Ramos (cell line): ENCODE measurements at regions not wholly inside any gene's neighbourhood (a gene's known extent, or its start where the extent isn't known, plus 50 kb on each side); places are given as distances from the start of the nearest gene placed in this dataset.
"Not testable (repeated sequence)": the region's sequence is repeated elsewhere in the genome, so short reads cannot be mapped to it uniquely, and the experiment has no call there.

Source experiments
- in situ Hi-C: fragments of 300-500 bp; cut with MboI; formaldehyde crosslinking; loops from one replicate; pipeline ENCODE4 v1.14.3; 2022; ENCODE audit warnings: low sequenced_read_pairs; ENCODE audit not compliant: unreplicated experiment

GRCh38 chr15:87686841-87687522 lies 569.6 kb downstream of the NTRK3 start:
- in situ Hi-C loops = no loop called here

- in situ Hi-C loops = no loop called here
Observed at GRCh38 chr15:87686339-87686738, 570.2 kb downstream of the NTRK3 start.

GRCh38 chr15:87682527-87682926 lies 574.0 kb downstream of the NTRK3 start:
- in situ Hi-C loops = no loop called here

GRCh38 chr15:87681104-87681503 lies 575.4 kb downstream of the NTRK3 start:
- in situ Hi-C loops = no loop called here

- in situ Hi-C loops = no loop called here
Observed at GRCh38 chr15:87680208-87680607, 576.3 kb downstream of the NTRK3 start.

GRCh38 chr15:87675271-87675670 lies 581.3 kb downstream of the NTRK3 start:
- in situ Hi-C loops = no loop called here

- in situ Hi-C loops = no loop called here
Observed at GRCh38 chr15:87672309-87673288, 583.9 kb downstream of the NTRK3 start.

GRCh38 chr15:87671289-87671688 lies 585.2 kb downstream of the NTRK3 start:
- in situ Hi-C loops = no loop called here

GRCh38 chr15:87669846-87670245 lies 586.7 kb downstream of the NTRK3 start:
- in situ Hi-C loops = no loop called here

GRCh38 chr15:87668768-87669564 lies 587.6 kb downstream of the NTRK3 start:
- in situ Hi-C loops = not testable (repeated sequence)

GRCh38 chr15:87667643-87668042 lies 588.9 kb downstream of the NTRK3 start:
- in situ Hi-C loops = no loop called here

GRCh38 chr15:87662575-87662974 lies 594.0 kb downstream of the NTRK3 start:
- in situ Hi-C loops = no loop called here

GRCh38 chr15:87661454-87662355 lies 594.8 kb downstream of the NTRK3 start:
- in situ Hi-C loops = no loop called here

GRCh38 chr15:87660251-87661129 lies 596.0 kb downstream of the NTRK3 start:
- in situ Hi-C loops = no loop called here

GRCh38 chr15:87656372-87656771 lies 600.2 kb downstream of the NTRK3 start:
- in situ Hi-C loops = no loop called here

GRCh38 chr15:87653646-87654045 lies 602.9 kb downstream of the NTRK3 start:
- in situ Hi-C loops = no loop called here

GRCh38 chr15:87649175-87649574 lies 607.4 kb downstream of the NTRK3 start:
- in situ Hi-C loops = no loop called here

GRCh38 chr15:87648278-87648677 lies 608.3 kb downstream of the NTRK3 start:
- in situ Hi-C loops = no loop called here

- in situ Hi-C loops = no loop called here
Observed at GRCh38 chr15:87645723-87646122, 610.8 kb downstream of the NTRK3 start.
